CD4-positive, alpha-beta T cell treated with Interleukin-17A for 1 hour (primary cell): ENCODE measurements at regions not wholly inside any gene's neighbourhood (a gene's known extent, or its start where the extent isn't known, plus 50 kb on each side); places are given as distances from the start of the nearest gene placed in this dataset.

ENCODE experiments used
- DNase-seq: peaks from one replicate; pipeline ENCODE4 v3.0.0-alpha.2; 2020

- no peak for DNase-seq
Measured at GRCh38 chr2:145041706-145042105, 521.8 kb upstream of the ZEB2 start.

- no peak for DNase-seq
Measured at GRCh38 chr2:145040433-145040832, 520.5 kb upstream of the ZEB2 start.

GRCh38 chr2:145038041-145038525 is 518.2 kb upstream of the ZEB2 start:
- DNase-seq, result no peak

GRCh38 chr2:145036421-145037011 is 516.6 kb upstream of the ZEB2 start:
- no peak for DNase-seq

DNA sequence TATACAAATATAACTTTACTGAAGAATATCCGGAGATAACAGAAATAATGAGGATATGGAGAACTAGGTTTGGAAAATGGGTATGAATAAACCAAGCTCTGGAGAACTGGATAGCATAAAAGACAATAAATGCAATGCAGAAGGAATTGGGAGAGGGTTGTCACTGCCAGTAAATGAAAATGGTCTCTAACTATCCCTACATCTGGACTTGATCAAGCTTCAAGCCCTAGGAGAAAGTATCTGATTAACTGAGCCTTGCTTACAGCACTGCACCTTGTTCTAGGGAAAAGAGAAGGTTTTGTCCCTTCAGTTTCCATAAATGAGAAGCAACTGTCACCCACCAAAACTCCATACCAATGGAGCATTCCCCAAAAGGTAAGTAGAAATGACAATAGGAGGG is 514.6 kb upstream of the ZEB2 start:
- DNase-seq, result no peak

DNA sequence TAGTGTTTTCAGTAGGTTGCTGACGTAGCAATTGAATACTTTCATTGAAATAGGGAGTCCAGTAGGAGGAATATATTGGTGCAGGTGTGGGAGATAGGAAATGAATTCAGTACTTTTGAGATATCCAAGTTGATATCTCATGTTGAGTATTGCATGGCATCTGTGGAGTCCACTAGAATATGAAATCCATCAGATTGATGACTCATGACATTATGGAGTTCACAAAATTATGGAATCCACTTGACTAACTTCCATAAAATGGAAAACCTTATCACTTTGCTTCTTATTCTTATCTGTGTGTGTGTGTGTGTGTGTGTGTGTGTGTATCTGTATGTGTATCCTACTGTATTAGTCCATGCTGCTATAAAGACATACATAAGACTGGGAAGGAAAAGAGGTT is 513.5 kb upstream of the ZEB2 start:
- DNase-seq, result no peak

DNA sequence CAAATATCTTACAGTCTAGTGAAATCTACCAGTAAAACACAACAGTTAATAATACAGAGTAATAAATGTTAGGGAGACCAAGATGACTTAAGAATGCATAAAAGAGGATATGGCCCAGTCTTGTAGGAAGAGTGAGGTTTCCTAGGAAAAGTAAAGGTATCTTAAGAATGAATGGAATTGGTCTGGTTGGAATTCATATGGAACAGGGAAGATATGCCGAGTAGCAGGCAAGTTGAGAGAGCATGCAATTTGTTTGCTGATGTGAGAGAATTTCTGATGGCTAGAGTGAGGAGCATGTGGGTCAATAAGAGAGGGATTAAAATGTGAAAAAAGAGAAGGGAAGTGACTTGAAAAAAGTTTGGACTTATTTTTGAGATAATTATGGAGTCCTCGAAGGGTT is 512.9 kb upstream of the ZEB2 start:
- DNase-seq, result no peak

DNA sequence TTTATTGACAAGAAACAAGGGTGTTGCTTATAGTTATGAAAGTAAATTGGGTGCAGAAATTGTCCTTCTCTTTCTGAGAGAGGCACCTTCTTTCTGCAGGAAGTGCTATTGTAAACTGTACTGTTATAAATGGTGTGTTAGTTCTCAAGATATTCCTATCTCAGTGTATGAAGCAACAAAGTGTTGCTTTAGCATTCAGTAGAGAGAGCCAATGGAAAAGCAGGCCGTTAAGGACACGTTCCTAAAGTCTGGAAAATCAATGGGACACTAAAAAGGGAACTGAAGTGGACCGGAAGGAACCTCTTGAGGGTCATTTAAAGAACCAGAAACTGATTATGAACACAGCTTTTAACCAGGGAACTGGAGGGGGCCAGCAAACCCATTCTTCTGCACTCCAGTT is 510.0 kb upstream of the ZEB2 start:
- no peak for DNase-seq

GRCh38 chr2:145029081-145029480 is 509.2 kb upstream of the ZEB2 start:
- no peak for DNase-seq

GRCh38 chr2:145028101-145028920 is 508.4 kb upstream of the ZEB2 start:
- no peak for DNase-seq

DNA sequence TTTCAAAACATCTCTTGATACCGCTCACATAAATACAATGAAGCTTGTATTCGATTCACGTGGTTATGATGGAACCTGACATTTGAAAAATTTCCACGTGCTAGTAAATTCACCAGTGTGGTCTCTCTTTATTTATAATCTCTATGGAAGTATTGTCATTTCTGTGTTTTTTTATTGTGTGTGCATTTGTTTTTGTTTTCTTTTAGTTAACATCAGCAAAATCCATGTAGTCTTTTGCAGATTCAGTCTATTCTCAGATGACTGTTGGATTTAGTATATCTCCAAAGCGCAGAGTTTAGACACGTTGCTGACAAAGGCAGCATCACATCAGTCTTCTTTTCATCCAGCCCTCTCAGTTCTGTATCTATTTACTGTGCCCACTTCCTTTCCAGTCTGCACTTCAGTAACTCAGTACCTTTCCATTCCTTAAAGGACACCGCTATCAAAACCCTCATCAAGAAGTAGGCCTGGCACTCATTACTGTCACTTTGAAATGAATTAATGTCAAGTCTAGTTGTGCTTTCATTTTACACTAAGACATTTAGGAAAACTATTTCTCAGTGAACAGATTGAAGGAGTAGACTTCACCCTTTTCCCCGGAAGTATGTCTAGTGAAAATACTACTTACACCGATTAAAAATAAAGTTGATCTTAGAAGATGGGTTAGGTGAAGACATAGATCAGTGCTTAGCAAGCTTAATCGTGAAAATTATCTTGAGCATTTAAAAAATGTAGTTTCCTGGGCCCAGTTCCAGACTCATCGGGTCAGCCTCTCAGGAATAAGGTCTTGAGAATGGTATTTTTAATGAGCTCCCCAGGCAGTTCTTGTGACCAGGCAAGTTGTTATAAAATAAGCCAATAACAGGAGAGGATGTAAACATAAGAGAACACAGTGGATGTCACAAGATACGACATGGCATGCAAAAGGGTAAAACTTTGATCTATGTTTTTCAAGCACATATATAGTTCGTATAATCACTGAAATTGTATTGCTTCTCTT is 506.8 kb upstream of the ZEB2 start:
- DNase-seq, result no peak

- DNase-seq, result no peak
Measured at GRCh38 chr2:145025382-145025781, 505.5 kb upstream of the ZEB2 start.

DNA sequence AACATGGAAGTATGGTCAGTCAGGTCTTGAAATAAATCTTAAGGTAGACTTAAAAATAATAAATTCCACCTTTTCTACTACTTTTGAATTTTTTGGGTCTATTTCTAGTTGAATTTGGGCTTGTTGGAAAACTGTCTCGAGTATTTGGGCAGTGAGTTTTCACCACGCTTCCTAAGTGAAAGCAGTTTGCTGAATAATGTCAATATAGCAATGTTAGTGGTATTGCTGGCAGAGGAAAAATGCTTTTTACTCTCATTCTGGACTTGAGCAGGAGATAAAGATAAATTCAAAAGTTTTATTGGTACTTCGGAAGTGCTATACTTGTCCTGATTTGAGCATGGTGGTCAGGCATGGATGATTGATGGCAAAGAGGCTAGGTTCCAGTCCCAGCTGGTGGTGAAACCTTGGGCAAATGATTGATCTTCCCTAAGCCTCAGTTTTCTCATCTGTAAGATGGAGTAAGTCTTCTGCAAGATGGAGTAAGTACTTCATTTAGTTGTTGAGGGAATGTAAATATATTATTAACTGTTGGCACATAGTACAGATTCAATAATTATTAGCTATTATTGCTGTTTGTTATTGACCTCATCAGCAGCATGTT is 503.5 kb upstream of the ZEB2 start:
- DNase-seq, result no peak

GRCh38 chr2:145022666-145023333 is 502.9 kb upstream of the ZEB2 start:
- DNase-seq, result no peak

- no peak for DNase-seq
Measured at GRCh38 chr2:145021962-145022665, 502.2 kb upstream of the ZEB2 start.

GRCh38 chr2:145020694-145021093 is 500.8 kb upstream of the ZEB2 start:
- no peak for DNase-seq

GRCh38 chr2:145020139-145020538 is 500.2 kb upstream of the ZEB2 start:
- DNase-seq, result no peak

DNA sequence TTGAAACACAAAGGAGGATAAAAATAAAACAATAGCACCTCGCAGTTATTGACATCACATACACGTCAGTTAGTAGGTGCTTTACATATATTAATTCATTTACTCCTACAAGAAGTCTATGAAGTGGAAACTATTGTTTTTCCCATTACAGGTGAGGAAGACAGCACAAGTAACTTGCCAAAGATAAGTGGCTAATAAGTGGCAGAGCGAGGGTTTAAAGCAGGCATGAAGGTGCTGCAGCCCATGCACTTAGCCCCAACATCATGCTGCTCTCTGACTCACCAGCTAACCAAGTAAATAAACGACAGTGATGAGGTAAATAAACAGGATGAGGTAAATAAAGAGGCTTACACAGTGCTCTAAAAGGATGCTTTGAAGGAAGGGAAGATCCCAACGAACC is 498.6 kb upstream of the ZEB2 start:
- DNase-seq, result no peak

DNA sequence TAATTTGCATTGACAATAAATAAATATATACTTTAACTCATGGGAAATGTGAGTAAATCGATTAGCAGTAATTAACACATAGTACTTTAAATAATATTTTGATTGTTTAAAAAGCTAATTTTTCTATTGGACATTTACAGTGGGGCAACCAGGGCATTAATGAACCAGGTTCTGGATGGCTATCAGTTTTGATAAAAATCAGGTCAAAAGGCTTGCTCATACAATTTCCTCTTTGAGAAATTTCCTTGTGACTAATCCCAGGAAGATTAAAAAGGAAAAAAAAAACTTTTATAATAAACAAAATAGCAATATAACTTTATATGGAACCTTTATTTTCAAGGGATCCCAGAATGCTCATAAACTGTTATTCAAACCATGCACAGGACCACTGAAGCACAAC is 497.2 kb upstream of the ZEB2 start:
- no peak for DNase-seq

GRCh38 chr2:145016711-145017110 is 496.8 kb upstream of the ZEB2 start:
- DNase-seq, result no peak

- no peak for DNase-seq
Measured at GRCh38 chr2:145015561-145015960, 495.6 kb upstream of the ZEB2 start.

- no peak for DNase-seq
Measured at GRCh38 chr2:145012806-145013205, 492.9 kb upstream of the ZEB2 start.
